H1 (cell line): ENCODE measurements at regions not wholly inside any gene's neighbourhood (a gene's known extent, or its start where the extent isn't known, plus 50 kb on each side); places are given as distances from the start of the nearest gene placed in this dataset.
A peak's percentile ranks its signal among the peaks of the same experiment; 100 is the strongest.

Source experiments
- CTCF ChIA-PET: fragments of 300-600 bp; sonication (Branson Sonifier 250); formaldehyde crosslinking; loops from one replicate; lab custom pipeline; 2021; ENCODE audit not compliant: partially characterized antibody; lab: Charles Lee
- POLR2A ChIA-PET: fragments of 300-600 bp; sonication (Branson Sonifier 250); formaldehyde crosslinking; loops from one replicate; lab custom pipeline; 2021; ENCODE audit warnings: inconsistent platforms; ENCODE audit not compliant: partially characterized antibody; lab: Charles Lee
- DNase-seq, 2 experiments: peaks; one replicate each; pipeline versions ENCODE4 v3.0.0 to v3.0.0-alpha.2; 2010 to 2022; ENCODE audit warnings: low spot score in 2 of 2, low read depth in 1 of 2, mixed read lengths in 1 of 2
- FAIRE-seq: peaks from 2 replicates; lab custom pipeline; 2011; peaks lifted over from hg19 to GRCh38; lab: Jason Lieb, UNC
- H2AFZ ChIP-seq: 2 replicates; pipeline ENCODE4 v1.8.1; 2012; ENCODE audit warnings: low read length, inconsistent platforms
- H2AK5ac ChIP-seq: 2 replicates; pipeline ENCODE4 v1.6.1; 2013; ENCODE audit warnings: low read depth, low read length
- H2BK120ac ChIP-seq: replicated peaks from 2 replicates; pipeline ENCODE3; 2013; ENCODE audit warnings: low read depth, low read length, inconsistent platforms
- H2BK12ac ChIP-seq: 2 replicates; pipeline ENCODE4 v1.6.1; 2013; ENCODE audit warnings: low read depth, low read length
- H2BK15ac ChIP-seq: 2 replicates; pipeline ENCODE4 v1.6.1; 2013; ENCODE audit warnings: low read length
- H2BK20ac ChIP-seq: 2 replicates; pipeline ENCODE4 v1.6.1; 2013; ENCODE audit warnings: low read length
- H2BK5ac ChIP-seq: 2 replicates; pipeline ENCODE4 v1.6.1; 2013; ENCODE audit warnings: low read depth, low read length
- H3K14ac ChIP-seq: 2 replicates; pipeline ENCODE4 v1.6.1; 2013; ENCODE audit warnings: inconsistent platforms; ENCODE audit not compliant: insufficient read length
- H3K18ac ChIP-seq: 2 replicates; pipeline ENCODE4 v1.6.1; 2013; ENCODE audit warnings: low read length; ENCODE audit errors: extremely low read depth
- H3K23ac ChIP-seq: 2 replicates; pipeline ENCODE4 v1.6.1; 2013; ENCODE audit warnings: inconsistent platforms; ENCODE audit not compliant: insufficient read length
- H3K23me2 ChIP-seq: 2 replicates; pipeline ENCODE4 v1.6.1; 2013; ENCODE audit warnings: low read depth, low read length
- H3K27ac ChIP-seq: 2 replicates; pipeline ENCODE4 v1.6.1; 2011; ENCODE audit warnings: low read depth, low read length, inconsistent platforms
- H3K27me3 ChIP-seq, 4 experiments: replicated peaks in 1 of 4; 1 replicate in 1 of 4; 2 replicates in 3 of 4; pipeline versions ENCODE4 v1.6.1 to v1.8.1; 2011 to 2013; ENCODE audit warnings: low read length in 3 of 4, mild to moderate bottlenecking in 3 of 4, inconsistent platforms in 2 of 4, mixed read lengths in 2 of 4, moderate library complexity in 1 of 4; ENCODE audit not compliant: control insufficient read depth in 3 of 4, insufficient read depth in 3 of 4; ENCODE audit errors: extremely low read depth in 1 of 4
- H3K36me3 ChIP-seq, 4 experiments: 2 replicates each; pipeline versions ENCODE4 v1.6.1 to v1.8.1; 2011 to 2013; ENCODE audit warnings: mild to moderate bottlenecking in 4 of 4, low read length in 3 of 4, moderate library complexity in 2 of 4, control low read depth in 1 of 4, inconsistent platforms in 1 of 4; ENCODE audit not compliant: insufficient read depth in 4 of 4, control insufficient read depth in 2 of 4
- H3K4ac ChIP-seq: replicated peaks from 2 replicates; pipeline ENCODE3; 2013; ENCODE audit warnings: low read length, low read depth, mixed read lengths, inconsistent platforms; ENCODE audit not compliant: insufficient read length
- H3K4me1 ChIP-seq, 4 experiments: replicated peaks in 1 of 4; 1 replicate in 1 of 4; 2 replicates in 3 of 4; pipeline versions ENCODE4 v1.6.1 to v1.8.1; 2011 to 2013; ENCODE audit warnings: low read length in 3 of 4, inconsistent platforms in 2 of 4, mixed read lengths in 1 of 4; ENCODE audit not compliant: insufficient read depth in 4 of 4, control insufficient read depth in 3 of 4
- H3K4me2 ChIP-seq, 2 experiments: 2 replicates each; pipeline versions ENCODE4 v1.6.1 to v1.8.1; 2011 to 2013; ENCODE audit warnings: low read depth in 2 of 2, low read length in 2 of 2, control low read depth in 1 of 2, inconsistent platforms in 1 of 2, mild to moderate bottlenecking in 1 of 2; ENCODE audit not compliant: insufficient read depth in 1 of 2
- H3K4me3 ChIP-seq, 4 experiments: fragments of 200-600, 300-600 bp in 1 of 4; sonication (generic), shearing (Covaris generic), sonication (Bioruptor Twin) in 1 of 4; 2 replicates each; pipeline versions ENCODE4 v1.5.1 to v1.8.1; 2011 to 2016; ENCODE audit warnings: low read length in 4 of 4, low read depth in 3 of 4, control low read depth in 2 of 4, inconsistent platforms in 2 of 4, mild to moderate bottlenecking in 2 of 4, mixed read lengths in 1 of 4, moderate library complexity in 1 of 4; ENCODE audit not compliant: insufficient read depth in 2 of 4; ENCODE audit errors: extremely low read depth in 1 of 4
- H3K56ac ChIP-seq: replicated peaks from 2 replicates; pipeline ENCODE3; 2013; ENCODE audit warnings: low read depth, mild to moderate bottlenecking, mixed read lengths, low read length, inconsistent platforms; ENCODE audit not compliant: insufficient read length
- H3K79me1 ChIP-seq: 2 replicates; pipeline ENCODE4 v1.6.1; 2013; ENCODE audit warnings: low read depth, low read length, control low read depth
- H3K79me2 ChIP-seq, 2 experiments: 2 replicates each; pipeline versions ENCODE4 v1.6.1 to v1.8.1; 2012 to 2013; ENCODE audit warnings: low read length in 2 of 2, mild to moderate bottlenecking in 2 of 2, inconsistent platforms in 1 of 2; ENCODE audit not compliant: insufficient read depth in 2 of 2, control insufficient read depth in 1 of 2
- H3K9ac ChIP-seq, 4 experiments: replicated peaks in 1 of 4; 1 replicate in 1 of 4; 2 replicates in 3 of 4; pipeline versions ENCODE4 v1.6.1 to v1.8.1; 2011 to 2013; ENCODE audit warnings: low read depth in 3 of 4, low read length in 3 of 4, control low read depth in 2 of 4, mild to moderate bottlenecking in 2 of 4, moderate library complexity in 2 of 4, inconsistent platforms in 1 of 4; ENCODE audit errors: extremely low read depth in 1 of 4
- H3K9me3 ChIP-seq, 2 experiments: 2 replicates each; pipeline versions ENCODE4 v1.6.1 to v1.8.1; 2012 to 2013; ENCODE audit warnings: mild to moderate bottlenecking in 2 of 2, moderate library complexity in 2 of 2, control low read depth in 1 of 2, inconsistent platforms in 1 of 2, low read depth in 1 of 2, low read length in 1 of 2, mixed read lengths in 1 of 2; ENCODE audit not compliant: insufficient read depth in 2 of 2
- H4K20me1 ChIP-seq, 2 experiments: replicated peaks in 1 of 2; 2 replicates each; pipeline versions ENCODE3 to v1.8.1; 2011 to 2013; ENCODE audit warnings: inconsistent platforms in 2 of 2, low read length in 2 of 2, mild to moderate bottlenecking in 1 of 2; ENCODE audit not compliant: insufficient read depth in 2 of 2, control insufficient read depth in 1 of 2
- H4K5ac ChIP-seq: 2 replicates; pipeline ENCODE4 v1.6.1; 2013; ENCODE audit warnings: low read length, low read depth, mixed read lengths, inconsistent platforms; ENCODE audit not compliant: insufficient read length
- H4K8ac ChIP-seq: 2 replicates; pipeline ENCODE4 v1.8.0; 2013; ENCODE audit warnings: mild to moderate bottlenecking, moderate library complexity, low read length, inconsistent platforms; ENCODE audit not compliant: insufficient read depth; ENCODE audit errors: extremely low read depth
- H4K91ac ChIP-seq: replicated peaks from 2 replicates; pipeline ENCODE3; 2013; ENCODE audit warnings: low read length, mixed read lengths, inconsistent platforms; ENCODE audit not compliant: insufficient read length
- BCL11A ChIP-seq, 2 experiments: IDR thresholded peaks; one replicate each; pipeline ENCODE4 v1.6.1; 2011; ENCODE audit warnings: low read depth in 2 of 2, low read length in 2 of 2, mild to moderate bottlenecking in 2 of 2
- CTCF ChIP-seq, 3 experiments: IDR thresholded peaks; 1 replicate in 2 of 3; 2 replicates in 1 of 3; pipeline versions ENCODE4 v1.5.1 to v1.6.1; 2011; ENCODE audit warnings: low read length in 3 of 3, mild to moderate bottlenecking in 3 of 3, inconsistent platforms in 2 of 3, low read depth in 1 of 3, moderate library complexity in 1 of 3; ENCODE audit not compliant: insufficient read depth in 1 of 3; ENCODE audit errors: control extremely low read depth in 1 of 3
- E2F6 ChIP-seq: IDR thresholded peaks from 2 replicates; pipeline ENCODE4 v1.6.1; 2012; ENCODE audit warnings: inconsistent platforms
- EP300 ChIP-seq, 2 experiments: IDR thresholded peaks; 1 replicate in 1 of 2; 2 replicates in 1 of 2; pipeline ENCODE4 v1.6.1; 2011 to 2012; ENCODE audit warnings: low read depth in 2 of 2, low read length in 2 of 2, mild to moderate bottlenecking in 2 of 2, borderline replicate concordance in 1 of 2, inconsistent platforms in 1 of 2, moderate library complexity in 1 of 2
- MAFK ChIP-seq: IDR thresholded peaks from 2 replicates; pipeline ENCODE4 v1.6.1; 2012; ENCODE audit warnings: low read depth, mild to moderate bottlenecking, improper control_type of control experiment, low read length
- NRF1 ChIP-seq: IDR thresholded peaks from 2 replicates; pipeline ENCODE4 v1.6.1; 2011; ENCODE audit warnings: mild to moderate bottlenecking, low read depth, low read length, improper control_type of control experiment
- RAD21 ChIP-seq, 2 experiments: IDR thresholded peaks in 1 of 2; conservative IDR thresholded peaks in 1 of 2; 2 replicates each; pipeline ENCODE4 v1.6.1; 2011; ENCODE audit warnings: low read depth in 2 of 2, low read length in 2 of 2, improper control_type of control experiment in 1 of 2, inconsistent platforms in 1 of 2, mild to moderate bottlenecking in 1 of 2, moderate library complexity in 1 of 2
- RFX5 ChIP-seq: IDR thresholded peaks from 2 replicates; pipeline ENCODE4 v1.6.1; 2011; ENCODE audit warnings: low read depth, low read length, improper control_type of control experiment, borderline replicate concordance
- SIN3A ChIP-seq, 2 experiments: IDR thresholded peaks in 1 of 2; conservative IDR thresholded peaks in 1 of 2; 2 replicates each; pipeline ENCODE4 v1.6.1; 2011 to 2012; ENCODE audit warnings: low read length in 2 of 2, improper control_type of control experiment in 1 of 2, low read depth in 1 of 2, mild to moderate bottlenecking in 1 of 2
- SIRT6 ChIP-seq: IDR thresholded peaks from one replicate; pipeline ENCODE4 v1.7.1; 2012; ENCODE audit warnings: low read length, inconsistent platforms
- TBP ChIP-seq: IDR thresholded peaks from 2 replicates; pipeline ENCODE4 v1.6.1; 2011; ENCODE audit warnings: low read depth, low read length, improper control_type of control experiment
- WGBS, 2 experiments: shearing (Covaris generic) in 1 of 2; methylation state at CpG; one replicate each; pipeline versions ENCODE4 v1.1.6 to v1.1.7; 2013 to 2015; ENCODE audit warnings: low lambda C conversion rate in 2 of 2, mixed read lengths in 2 of 2, inconsistent platforms in 1 of 2, low coverage in 1 of 2, missing lambda C conversion rate in 1 of 2; ENCODE audit not compliant: insufficient replicate concordance in 2 of 2, insufficient coverage in 1 of 2, insufficient read length in 1 of 2; ENCODE audit errors: extremely low coverage in 1 of 2, missing lambda C conversion rate in 1 of 2; 5-methylcytosine and 5-hydroxymethylcytosine counted together

- no peak overlapping the region for H4K8ac ChIP-seq
- no peak for DNase-seq
- no peaks in the 10 kb centered on the region for H3K79me1 ChIP-seq
- ChIA-PET POLR2A (no interaction called here), CTCF (interaction anchor here (1.2 kb wide), 1 partner anchor 23 kb away, joined by 4 read pairs; no protein-coding TSS in a partner anchor)
- no peak overlapping the region for H3K56ac ChIP-seq
- no peak overlapping the region for H3K14ac ChIP-seq
- H2AK5ac ChIP-seq: no peak overlapping the region
- H3K9me3 ChIP-seq: no peaks in the 10 kb centered on the region
- no peak overlapping the region for H3K27ac ChIP-seq
- FAIRE-seq: no peak
- no peaks in the 10 kb centered on the region for H3K36me3 ChIP-seq
- peak overlapping the region; percentile 41 for H3K4ac ChIP-seq
- no peaks in the 10 kb centered on the region for H3K79me2 ChIP-seq
- H4K20me1 ChIP-seq: no peaks in the 10 kb centered on the region
- H3K23ac ChIP-seq: no peak overlapping the region
- no peak overlapping the region for H3K9ac ChIP-seq
- no peak overlapping the region for H2BK20ac ChIP-seq
- H2BK120ac ChIP-seq: no peak overlapping the region
- H3K18ac ChIP-seq: no peak overlapping the region
- H2BK12ac ChIP-seq: no peak overlapping the region
- no peak overlapping the region for H2BK15ac ChIP-seq
- no peak overlapping the region for H2AFZ ChIP-seq
- no peak overlapping the region for H4K91ac ChIP-seq
- H2BK5ac ChIP-seq: no peak overlapping the region
- no peaks in the 10 kb centered on the region; the same call in 1 of the 2 replicates for H3K23me2 ChIP-seq
- H4K5ac ChIP-seq: no peak overlapping the region
- no peaks in the 10 kb centered on the region for H3K4me1 ChIP-seq
- WGBS, 2 experiments: 95% methylated on average over 2 of the region's 2 CpGs; no CpG with 5 or more reads in 1 of the 2 experiments
- H3K4me2 ChIP-seq: no peak overlapping the region
- no peak overlapping the region for H3K4me3 ChIP-seq
- H3K27me3 ChIP-seq: no peaks in the 10 kb centered on the region
- TF ChIP-seq CTCF (IDR thresholded peaks at IDR 0.05; ENCODE audit: control extremely low read depth in 1 of 3, insufficient read depth in 1 of 3, low read depth in 1 of 3, low read length in 3 of 3) (no peak), EP300 (IDR thresholded peaks at IDR 0.05; ENCODE audit: borderline replicate concordance in 1 of 2, low read depth in 2 of 2, low read length in 2 of 2) (no peak), SIN3A (conservative IDR thresholded peaks at IDR 0.05 in 1 of 2, IDR thresholded peaks at IDR 0.05 in 1 of 2; ENCODE audit: low read depth in 1 of 2, low read length in 2 of 2) (no peak), NRF1 (no peak), RFX5 (no peak), E2F6 (no peak), TBP (no peak), MAFK (no peak), RAD21 (IDR thresholded peaks at IDR 0.05 in 1 of 2, conservative IDR thresholded peaks at IDR 0.05 in 1 of 2; ENCODE audit: low read depth in 2 of 2, low read length in 2 of 2) (no peak), SIRT6 (no peak), BCL11A (IDR thresholded peaks at IDR 0.05; ENCODE audit: low read depth in 2 of 2, low read length in 2 of 2) (no peak)
Observed at GRCh38 chr7:118046086-118046485, 137.9 kb upstream of the LSM8 start.
